Activated T-helper 2 cell treated with anti-CD3 and anti-CD28 coated beads, Interferon-gamma antibody, Interleukin-2, Interleukin-4, amounts not matched to agents 10 μg/mL and 5 μg/mL and 100 μg/mL, durations not matched to agents 14 hours and 24 hours and 36 hours (primary cell): ENCODE measurements at regions not wholly inside any gene's neighbourhood (a gene's known extent, or its start where the extent isn't known, plus 50 kb on each side); places are given as distances from the start of the nearest gene placed in this dataset.

ENCODE experiments used
- DNase-seq: peaks from one replicate; pipeline ENCODE4 v3.0.0; 2021; ENCODE audit warnings: low spot score
- H3K27ac Mint-ChIP-seq: one replicate; pipeline ENCODE4 v1.8.0; 2021; ENCODE audit warnings: mixed read lengths
- H3K27me3 Mint-ChIP-seq: one replicate; pipeline ENCODE4 v1.8.0; 2021; ENCODE audit warnings: low read depth, mixed read lengths
- H3K36me3 Mint-ChIP-seq: one replicate; pipeline ENCODE4 v1.8.0; 2021; ENCODE audit warnings: low read depth, mixed read lengths
- H3K4me1 Mint-ChIP-seq: one replicate; pipeline ENCODE4 v1.8.0; 2021; ENCODE audit warnings: low read depth, mixed read lengths
- H3K4me3 Mint-ChIP-seq: one replicate; pipeline ENCODE4 v1.8.0; 2021; ENCODE audit warnings: low read depth, mild to moderate bottlenecking, moderate library complexity, mixed read lengths
- H3K9me3 Mint-ChIP-seq: one replicate; pipeline ENCODE4 v1.8.0; 2021; ENCODE audit warnings: mixed read lengths
- intact Hi-C: fragments of 100-400 bp; cut with micrococcal nuclease; formaldehyde crosslinking; loops from one replicate; pipeline ENCODE4 v1.15.1; 2023

- Mint-ChIP-seq H3K9me3 (no peaks in the 10 kb centered on the region), H3K4me3 (no peak overlapping the region), H3K36me3 (no peaks in the 10 kb centered on the region), H3K27me3 (no peaks in the 10 kb centered on the region), H3K27ac (no peak overlapping the region), H3K4me1 (no peaks in the 10 kb centered on the region)
- intact Hi-C loops = no loop called here
- no peak for DNase-seq
Measured at GRCh38 chr13:106433066-106433465, 102.4 kb downstream of the EFNB2 start.

DNA sequence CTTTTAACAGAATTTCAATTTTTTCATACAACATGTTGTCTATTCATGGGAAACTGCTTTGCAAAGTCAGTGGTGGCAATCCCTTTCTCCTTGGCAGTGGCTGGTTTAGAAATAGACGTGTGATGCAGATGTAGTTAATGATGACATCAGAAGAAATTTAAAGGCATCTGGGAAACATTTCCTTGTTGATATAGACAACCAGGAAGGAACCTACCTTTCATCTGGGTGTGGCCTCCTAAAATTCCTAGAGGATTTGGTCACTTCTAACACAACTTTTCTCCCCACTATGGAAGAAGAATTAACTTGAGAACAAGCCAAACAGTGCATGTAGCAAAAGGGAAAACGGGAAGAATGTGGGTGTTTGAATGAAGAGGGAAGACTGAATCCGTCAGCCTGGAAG, 102.8 kb downstream of the EFNB2 start:
- no peaks in the 10 kb centered on the region for H3K36me3 Mint-ChIP-seq
- no peaks in the 10 kb centered on the region for H3K27me3 Mint-ChIP-seq
- no peaks in the 10 kb centered on the region for H3K9me3 Mint-ChIP-seq
- DNase-seq = no peak
- intact Hi-C loops = no loop called here
- H3K4me3 Mint-ChIP-seq = no peak overlapping the region
- no peak overlapping the region for H3K27ac Mint-ChIP-seq
- no peaks in the 10 kb centered on the region for H3K4me1 Mint-ChIP-seq

- intact Hi-C loops = no loop called here
- Mint-ChIP-seq H3K9me3 (no peaks in the 10 kb centered on the region), H3K27ac (no peak overlapping the region), H3K27me3 (no peaks in the 10 kb centered on the region), H3K4me3 (no peak overlapping the region), H3K4me1 (no peaks in the 10 kb centered on the region), H3K36me3 (no peaks in the 10 kb centered on the region)
- no peak for DNase-seq
Measured at GRCh38 chr13:106426909-106427308, 108.6 kb downstream of the EFNB2 start.

DNA sequence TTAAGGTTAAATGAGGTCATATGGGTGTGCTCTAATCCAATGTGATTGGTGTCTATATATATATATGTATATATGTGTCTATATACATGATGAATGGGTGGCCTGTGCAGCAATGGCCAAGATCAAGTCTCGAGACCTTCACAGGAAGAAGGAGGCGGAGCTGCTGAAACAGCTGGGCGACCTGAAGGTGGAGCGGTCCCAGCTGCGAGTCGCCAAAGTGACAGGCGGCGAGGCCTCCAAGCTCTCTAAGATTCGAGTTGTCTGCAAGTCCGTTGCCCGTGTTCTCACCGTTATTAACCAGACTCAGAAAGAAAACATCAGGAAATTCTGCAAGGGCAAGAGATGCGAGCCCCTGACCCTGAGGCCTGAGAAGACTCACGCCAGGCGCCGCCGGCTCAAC, 109.8 kb downstream of the EFNB2 start:
- Mint-ChIP-seq H3K4me3 (no peak overlapping the region), H3K27ac (no peak overlapping the region), H3K4me1 (no peaks in the 10 kb centered on the region), H3K36me3 (no peaks in the 10 kb centered on the region), H3K27me3 (no peaks in the 10 kb centered on the region), H3K9me3 (no peaks in the 10 kb centered on the region)
- intact Hi-C loops = no loop called here
- no peak for DNase-seq

GRCh38 chr13:106424805-106425204, 110.7 kb downstream of the EFNB2 start:
- no peak overlapping the region for H3K27ac Mint-ChIP-seq
- no peak overlapping the region for H3K4me3 Mint-ChIP-seq
- H3K9me3 Mint-ChIP-seq = no peaks in the 10 kb centered on the region
- no peaks in the 10 kb centered on the region for H3K27me3 Mint-ChIP-seq
- intact Hi-C loops = no loop called here
- DNase-seq = no peak
- H3K36me3 Mint-ChIP-seq = no peaks in the 10 kb centered on the region
- H3K4me1 Mint-ChIP-seq = no peaks in the 10 kb centered on the region

DNA sequence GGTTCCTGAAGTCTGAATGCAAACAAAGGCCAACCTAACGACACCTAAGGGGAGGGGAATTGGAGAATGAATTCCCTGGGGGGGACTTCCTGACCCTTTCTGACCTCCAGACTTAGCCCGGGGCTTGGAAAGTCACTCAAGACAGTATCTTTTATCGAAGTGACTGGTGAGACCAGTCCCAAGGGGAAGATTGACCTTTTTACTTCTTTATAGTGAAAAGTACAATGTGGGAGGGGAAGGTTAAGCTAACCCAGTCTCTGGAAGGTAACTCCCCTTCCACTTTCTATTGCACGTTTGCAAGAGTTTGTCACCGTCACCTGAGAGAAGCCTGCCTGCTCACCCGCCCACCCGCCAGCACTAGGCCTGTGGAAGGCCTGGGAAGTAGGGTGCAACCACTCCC, 111.9 kb downstream of the EFNB2 start:
- intact Hi-C loops = no loop called here
- H3K9me3 Mint-ChIP-seq = no peaks in the 10 kb centered on the region
- H3K36me3 Mint-ChIP-seq = no peaks in the 10 kb centered on the region
- no peak for DNase-seq
- no peaks in the 10 kb centered on the region for H3K27me3 Mint-ChIP-seq
- no peak overlapping the region for H3K27ac Mint-ChIP-seq
- no peak overlapping the region for H3K4me3 Mint-ChIP-seq
- H3K4me1 Mint-ChIP-seq = no peaks in the 10 kb centered on the region

GRCh38 chr13:106418556-106418955, 116.9 kb downstream of the EFNB2 start:
- no peak for DNase-seq
- Mint-ChIP-seq H3K27me3 (peaks cover 4% of the 10 kb centered on the region), H3K27ac (no peak overlapping the region), H3K4me3 (no peak overlapping the region), H3K4me1 (no peaks in the 10 kb centered on the region), H3K9me3 (no peaks in the 10 kb centered on the region), H3K36me3 (no peaks in the 10 kb centered on the region)
- intact Hi-C loops = no loop called here

DNA sequence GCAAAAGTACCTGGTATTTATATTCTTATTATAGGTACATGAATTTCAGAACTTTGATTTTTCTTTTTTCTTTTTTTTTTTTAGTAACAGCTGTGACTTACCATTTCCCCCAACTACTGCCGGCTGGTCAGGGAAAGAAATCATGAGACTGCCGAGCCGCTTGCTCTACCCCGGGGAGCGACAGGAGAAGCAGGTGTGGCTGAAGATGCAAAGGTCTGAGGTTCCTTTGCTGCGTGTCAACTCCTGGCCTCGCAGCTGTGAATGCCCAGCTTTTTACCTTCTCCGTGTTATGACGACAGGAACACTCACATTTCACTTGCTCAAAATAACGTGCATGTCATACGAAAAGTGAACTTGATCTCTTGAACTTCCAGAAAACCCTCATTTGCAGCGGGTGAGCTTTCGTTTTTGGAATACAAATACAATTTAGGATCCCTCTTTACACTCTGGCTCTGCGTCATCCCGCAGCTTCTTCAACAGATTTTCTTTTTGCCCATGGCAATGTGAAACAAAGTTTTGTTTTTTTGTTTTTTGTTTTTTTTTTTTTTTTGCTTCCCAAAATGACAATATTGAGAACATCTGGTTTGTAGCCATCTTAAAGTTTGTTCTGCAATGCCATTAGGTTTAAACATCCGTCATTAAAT, 117.9 kb downstream of the EFNB2 start:
- H3K36me3 Mint-ChIP-seq = no peaks in the 10 kb centered on the region
- no peak overlapping the region for H3K4me3 Mint-ChIP-seq
- H3K9me3 Mint-ChIP-seq = no peaks in the 10 kb centered on the region
- intact Hi-C loops = no loop called here
- peaks cover 4% of the 10 kb centered on the region for H3K27me3 Mint-ChIP-seq
- H3K4me1 Mint-ChIP-seq = no peaks in the 10 kb centered on the region
- no peak for DNase-seq
- no peak overlapping the region for H3K27ac Mint-ChIP-seq

GRCh38 chr13:106416645-106417044, 118.8 kb downstream of the EFNB2 start:
- no peak overlapping the region for H3K27ac Mint-ChIP-seq
- H3K9me3 Mint-ChIP-seq = no peaks in the 10 kb centered on the region
- H3K27me3 Mint-ChIP-seq = peaks cover 4% of the 10 kb centered on the region
- H3K4me1 Mint-ChIP-seq = no peaks in the 10 kb centered on the region
- intact Hi-C loops = no loop called here
- H3K36me3 Mint-ChIP-seq = no peaks in the 10 kb centered on the region
- DNase-seq = no peak
- no peak overlapping the region for H3K4me3 Mint-ChIP-seq

DNA sequence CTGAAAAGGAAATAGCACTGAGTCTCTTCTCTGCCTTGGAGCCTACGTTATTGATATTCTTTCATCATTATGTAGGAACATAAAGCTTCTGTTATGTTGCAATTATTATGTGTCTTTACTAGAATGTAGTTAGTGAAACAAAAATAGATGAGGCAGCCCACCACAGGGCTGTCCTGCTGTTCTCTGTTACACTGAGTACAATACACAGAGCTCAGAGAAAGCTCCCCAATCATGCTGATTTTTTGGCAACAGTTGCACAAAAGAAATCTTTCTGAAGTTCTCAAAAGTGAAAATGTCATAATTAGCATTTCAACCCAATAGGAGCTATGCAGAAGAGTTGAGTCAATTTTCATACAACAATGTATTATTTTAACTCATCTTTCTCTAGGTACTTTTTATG, 119.5 kb downstream of the EFNB2 start:
- no peaks in the 10 kb centered on the region for H3K4me1 Mint-ChIP-seq
- no peak for DNase-seq
- intact Hi-C loops = no loop called here

GRCh38 chr13:106415442-106415841, 120.0 kb downstream of the EFNB2 start:
- intact Hi-C loops = no loop called here
- Mint-ChIP-seq H3K4me1 (no peaks in the 10 kb centered on the region), H3K9me3 (no peaks in the 10 kb centered on the region), H3K27ac (no peak overlapping the region), H3K4me3 (no peak overlapping the region), H3K27me3 (peaks cover 4% of the 10 kb centered on the region), H3K36me3 (no peaks in the 10 kb centered on the region)
- DNase-seq = no peak

More for the DNA sequence above, 119.5 kb downstream of the EFNB2 start:
- H3K4me3 Mint-ChIP-seq = no peak overlapping the region
- H3K27me3 Mint-ChIP-seq = peaks cover 4% of the 10 kb centered on the region
- H3K27ac Mint-ChIP-seq = no peak overlapping the region
- no peaks in the 10 kb centered on the region for H3K36me3 Mint-ChIP-seq
- H3K9me3 Mint-ChIP-seq = no peaks in the 10 kb centered on the region

- intact Hi-C loops = no loop called here
- peaks cover 4% of the 10 kb centered on the region for H3K4me1 Mint-ChIP-seq
- DNase-seq = no peak
- no peaks in the 10 kb centered on the region for H3K36me3 Mint-ChIP-seq
- no peak overlapping the region for H3K4me3 Mint-ChIP-seq
- H3K27ac Mint-ChIP-seq = no peak overlapping the region
- no peaks in the 10 kb centered on the region for H3K27me3 Mint-ChIP-seq
- H3K9me3 Mint-ChIP-seq = no peaks in the 10 kb centered on the region
Measured at GRCh38 chr13:106407338-106407737, 128.1 kb downstream of the EFNB2 start.

- H3K36me3 Mint-ChIP-seq = no peaks in the 10 kb centered on the region
- intact Hi-C loops = no loop called here
- H3K4me1 Mint-ChIP-seq = peaks cover 4% of the 10 kb centered on the region
- H3K4me3 Mint-ChIP-seq = no peak overlapping the region
- DNase-seq = no peak
- H3K27me3 Mint-ChIP-seq = no peaks in the 10 kb centered on the region
- no peaks in the 10 kb centered on the region for H3K9me3 Mint-ChIP-seq
- H3K27ac Mint-ChIP-seq = no peak overlapping the region
Measured at GRCh38 chr13:106405731-106406130, 129.7 kb downstream of the EFNB2 start.

DNA sequence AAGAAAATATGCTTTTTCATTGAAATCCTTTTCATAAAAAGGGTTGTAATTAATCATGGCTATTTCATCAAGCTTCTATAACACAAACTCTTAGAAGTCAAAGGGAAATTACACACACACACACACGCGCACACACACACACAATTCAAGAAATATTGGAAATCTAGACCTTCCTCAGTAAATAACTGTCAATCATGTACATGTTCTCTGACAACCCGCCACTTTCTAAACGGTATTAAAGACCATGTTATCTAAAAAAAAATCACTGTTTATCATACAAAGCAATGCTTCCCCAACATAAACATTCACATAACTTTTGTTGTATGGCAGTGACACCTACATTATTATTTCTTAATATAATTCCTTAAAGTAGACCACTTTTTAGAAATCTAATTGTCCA, 132.2 kb downstream of the EFNB2 start:
- Mint-ChIP-seq H3K9me3 (no peaks in the 10 kb centered on the region), H3K27me3 (no peaks in the 10 kb centered on the region), H3K36me3 (no peaks in the 10 kb centered on the region), H3K27ac (no peak overlapping the region), H3K4me1 (peaks cover 4% of the 10 kb centered on the region), H3K4me3 (no peak overlapping the region)
- intact Hi-C loops = no loop called here
- DNase-seq = no peak
